GM12865 (cell line): ENCODE measurements at regions not wholly inside any gene's neighbourhood (a gene's known extent, or its start where the extent isn't known, plus 50 kb on each side); places are given as distances from the start of the nearest gene placed in this dataset.

Experiments used
- DNase-seq: peaks from one replicate; pipeline ENCODE4 v3.0.0; 2010; ENCODE audit warnings: low read depth
- H3K4me3 ChIP-seq: 2 replicates; pipeline ENCODE4 v1.5.1; 2011; ENCODE audit warnings: mild to moderate bottlenecking, low read depth, low read length, control low read depth
- TF ChIP-seq, protein P1 (sequence below): IDR thresholded peaks from 2 replicates; pipeline ENCODE4 v1.5.1; 2011; ENCODE audit warnings: low read length, control low read depth, low read depth, inconsistent platforms; ENCODE audit not compliant: insufficient read depth; ENCODE audit errors: missing control alignments

DNA sequence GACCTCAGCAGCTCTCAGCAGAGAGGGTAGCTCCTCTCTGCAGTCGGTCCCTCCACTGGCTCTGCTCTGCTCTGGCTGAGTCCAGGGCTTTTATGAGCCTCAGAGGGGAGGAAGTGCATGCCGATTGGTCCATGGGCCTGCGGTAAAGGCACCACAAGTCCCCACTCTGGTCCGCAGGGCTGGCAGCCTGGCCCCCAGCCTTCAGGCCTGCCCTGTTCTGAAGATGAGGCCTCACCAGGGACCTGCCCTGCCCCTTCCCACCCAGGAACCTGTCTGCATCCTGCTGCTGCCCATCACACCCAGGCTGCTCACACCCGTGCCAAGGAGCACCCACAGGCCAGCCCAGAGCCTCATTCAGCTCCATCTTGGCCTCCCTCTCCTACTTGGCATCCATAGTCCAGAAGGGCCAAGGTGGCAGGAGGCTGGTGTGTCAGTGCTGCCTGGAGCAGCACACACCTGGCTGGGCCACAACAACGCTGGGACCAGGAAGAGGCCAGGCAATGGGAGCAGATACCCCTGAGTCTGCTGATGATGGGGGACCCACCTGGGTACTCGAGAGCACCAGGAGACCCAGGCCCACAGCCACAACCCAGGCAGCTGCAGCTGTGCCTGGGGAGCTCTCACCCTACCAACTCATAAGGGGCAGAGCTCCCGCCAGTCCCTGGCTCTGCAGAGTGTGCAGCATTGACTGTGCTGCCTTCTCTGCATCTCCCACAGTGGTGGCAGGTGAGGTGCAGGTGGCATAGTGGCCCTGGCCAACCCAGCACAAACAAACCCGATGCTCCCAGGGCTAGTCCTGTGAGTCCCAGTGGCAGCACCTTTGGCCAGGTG, 191.9 kb upstream of the NUDT6 start:
- no peak for DNase-seq
- TF ChIP-seq, protein P1, sequence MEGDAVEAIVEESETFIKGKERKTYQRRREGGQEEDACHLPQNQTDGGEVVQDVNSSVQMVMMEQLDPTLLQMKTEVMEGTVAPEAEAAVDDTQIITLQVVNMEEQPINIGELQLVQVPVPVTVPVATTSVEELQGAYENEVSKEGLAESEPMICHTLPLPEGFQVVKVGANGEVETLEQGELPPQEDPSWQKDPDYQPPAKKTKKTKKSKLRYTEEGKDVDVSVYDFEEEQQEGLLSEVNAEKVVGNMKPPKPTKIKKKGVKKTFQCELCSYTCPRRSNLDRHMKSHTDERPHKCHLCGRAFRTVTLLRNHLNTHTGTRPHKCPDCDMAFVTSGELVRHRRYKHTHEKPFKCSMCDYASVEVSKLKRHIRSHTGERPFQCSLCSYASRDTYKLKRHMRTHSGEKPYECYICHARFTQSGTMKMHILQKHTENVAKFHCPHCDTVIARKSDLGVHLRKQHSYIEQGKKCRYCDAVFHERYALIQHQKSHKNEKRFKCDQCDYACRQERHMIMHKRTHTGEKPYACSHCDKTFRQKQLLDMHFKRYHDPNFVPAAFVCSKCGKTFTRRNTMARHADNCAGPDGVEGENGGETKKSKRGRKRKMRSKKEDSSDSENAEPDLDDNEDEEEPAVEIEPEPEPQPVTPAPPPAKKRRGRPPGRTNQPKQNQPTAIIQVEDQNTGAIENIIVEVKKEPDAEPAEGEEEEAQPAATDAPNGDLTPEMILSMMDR, result no peak
- no peak overlapping the region for H3K4me3 ChIP-seq

DNA sequence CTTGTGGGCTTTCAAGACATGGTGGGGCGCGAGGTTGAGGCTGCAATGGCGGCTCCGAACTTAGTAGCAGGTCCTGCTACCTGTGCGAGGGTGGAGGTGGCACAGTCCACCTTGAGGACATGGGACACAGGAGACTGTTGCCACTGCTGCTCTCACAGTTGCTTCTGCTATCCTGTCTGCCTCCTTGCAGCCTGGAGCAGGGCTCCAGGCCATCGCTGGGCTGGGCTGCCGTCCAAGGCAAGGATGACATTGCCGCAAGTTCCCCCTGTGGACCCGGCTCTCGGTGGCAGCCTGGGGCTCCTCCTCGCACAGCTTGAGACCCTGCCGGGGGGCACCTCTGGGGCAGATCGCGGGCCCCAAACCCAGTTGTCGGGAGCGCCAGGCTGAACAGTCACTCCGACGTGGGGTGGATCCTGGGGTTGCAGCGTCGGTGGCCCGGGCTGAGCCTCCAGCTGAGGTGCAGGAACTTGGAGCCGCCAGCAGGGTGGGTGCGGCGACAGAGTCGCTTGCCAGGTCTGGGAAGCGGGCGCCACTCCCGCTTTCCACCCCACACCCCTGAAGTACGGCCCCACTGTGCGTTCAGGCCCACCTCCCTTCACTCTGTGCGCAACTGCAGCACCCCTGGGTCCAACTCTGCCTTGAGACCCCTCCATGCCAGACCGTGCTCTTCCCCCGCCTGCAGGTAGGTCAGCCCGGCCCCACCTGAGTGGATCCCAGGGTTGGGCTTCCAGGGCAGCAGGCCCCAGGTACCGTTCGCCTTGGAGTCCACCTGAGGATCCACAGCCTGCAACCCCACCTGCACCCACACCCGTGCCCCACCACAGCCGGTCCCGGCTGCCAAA, 192.7 kb upstream of the NUDT6 start:
- DNase-seq, result no peak
- TF ChIP-seq, protein P1, result no peak
- H3K4me3 ChIP-seq, result no peak overlapping the region

DNA sequence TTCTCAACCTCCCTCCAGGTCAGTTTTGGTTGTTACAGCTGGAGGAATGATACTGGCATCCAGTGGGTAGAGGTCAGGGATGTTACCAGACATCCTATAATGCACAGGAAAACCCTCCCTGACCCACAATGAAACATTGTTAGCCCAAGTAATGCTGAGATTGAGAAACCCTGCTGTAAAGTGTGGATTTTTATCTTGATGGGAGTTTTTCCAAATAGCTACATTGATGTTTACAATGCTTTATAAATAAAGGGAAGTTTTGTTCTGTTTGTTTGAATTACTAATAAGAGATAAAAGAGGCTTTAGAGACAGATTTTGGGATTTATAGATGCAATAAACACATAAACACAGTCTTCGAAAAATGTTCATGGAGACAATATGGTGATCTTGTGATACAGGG, 194.0 kb upstream of the NUDT6 start:
- TF ChIP-seq, protein P1, result no peak
- H3K4me3 ChIP-seq, result no peak overlapping the region
- no peak for DNase-seq

DNA sequence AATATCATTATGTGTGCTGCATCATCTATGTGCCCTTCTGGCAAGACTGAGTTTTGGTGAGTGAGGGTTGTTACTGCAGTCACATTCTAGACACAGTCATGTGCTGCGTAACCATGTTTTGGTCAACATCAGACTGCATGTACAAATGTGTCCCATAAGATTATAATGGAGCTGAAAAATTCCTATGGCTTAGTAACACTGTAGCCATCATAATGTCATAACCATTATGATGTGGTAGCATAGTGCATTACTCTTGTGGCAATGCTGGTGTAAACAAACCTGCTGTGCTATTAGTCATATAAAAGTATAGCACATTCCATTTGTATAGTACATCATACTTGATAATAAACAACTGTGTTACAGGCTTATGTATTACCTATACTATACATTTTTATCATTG, 198.1 kb upstream of the NUDT6 start:
- DNase-seq, result no peak
- TF ChIP-seq, protein P1, result no peak
- H3K4me3 ChIP-seq, result no peak overlapping the region

DNA sequence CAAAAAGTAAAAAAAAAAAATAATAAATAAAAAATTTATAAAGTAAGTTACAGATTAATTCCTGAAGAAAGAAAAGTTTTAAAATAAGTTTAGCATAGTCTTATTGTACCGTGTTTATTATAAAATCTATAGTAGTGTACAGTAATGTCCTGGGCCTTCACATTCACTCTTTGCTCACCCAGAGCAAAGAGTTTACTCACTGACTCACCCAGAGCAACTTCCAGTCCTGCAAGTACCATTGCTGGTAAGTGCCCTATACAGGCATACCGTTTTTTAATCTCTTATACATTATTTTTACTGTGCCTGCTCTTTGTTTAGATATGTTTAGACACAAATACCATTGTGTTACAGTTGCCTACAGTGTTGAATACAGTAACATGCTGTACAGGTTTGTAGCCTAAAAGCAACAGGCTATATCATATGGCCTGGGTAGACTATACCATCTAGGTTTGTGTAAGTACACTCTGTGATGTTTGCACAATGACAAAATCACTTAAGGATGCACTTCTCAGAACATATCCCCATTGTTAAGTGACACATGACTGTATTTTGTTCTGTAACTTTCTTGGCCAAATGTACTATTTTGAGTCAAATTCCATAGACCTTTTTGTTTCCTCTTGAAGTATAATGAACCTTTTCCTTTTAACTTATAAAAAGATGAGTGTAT, 199.0 kb upstream of the NUDT6 start:
- TF ChIP-seq, protein P1, result no peak
- no peak for DNase-seq
- H3K4me3 ChIP-seq, result no peak overlapping the region

DNA sequence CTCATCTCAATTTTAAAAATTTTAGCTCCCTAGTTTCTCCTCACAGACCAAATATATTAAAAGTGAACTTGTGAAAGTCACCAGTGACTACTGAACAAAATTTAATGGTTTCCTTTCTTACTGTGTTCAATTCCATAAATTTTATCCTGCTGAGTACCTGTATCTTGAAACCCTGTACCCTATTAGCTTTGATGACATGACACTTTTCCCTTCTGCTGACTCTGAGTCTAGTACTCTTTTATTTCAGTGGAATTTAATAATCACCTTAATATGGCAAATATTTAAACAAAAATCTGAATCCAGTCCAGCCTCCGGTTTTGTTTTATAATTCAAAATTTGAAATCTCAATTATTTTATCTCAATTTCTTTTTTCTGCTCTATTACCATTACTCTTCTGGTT, 203.1 kb upstream of the NUDT6 start:
- no peak for DNase-seq
- H3K4me3 ChIP-seq, result no peak overlapping the region
- TF ChIP-seq, protein P1, result no peak
